PC-9 (cell line): ENCODE measurements at regions not wholly inside any gene's neighbourhood (a gene's known extent, or its start where the extent isn't known, plus 50 kb on each side); places are given as distances from the start of the nearest gene placed in this dataset.
"Not testable (repeated sequence)": the region's sequence is repeated elsewhere in the genome, so short reads cannot be mapped to it uniquely, and the experiment has no call there.

Source experiments
- BruUV-seq: library from RNA; stranded (reverse); fragments of 400-500 nt; replicated peaks from 2 replicates; lab custom pipeline; 2021; lab: Mats Ljungman, UMichigan
- CTCF ChIA-PET: fragments of 300-600 bp; sonication (Branson Sonifier 250); formaldehyde crosslinking; loops from one replicate; lab custom pipeline; 2022; ENCODE audit warnings: antibody characterized with exemption; lab: Charles Lee
- POLR2A ChIA-PET: fragments of 300-600 bp; sonication (Branson Sonifier 250); formaldehyde crosslinking; loops from one replicate; lab custom pipeline; 2022; ENCODE audit warnings: antibody characterized with exemption; ENCODE audit not compliant: unreplicated experiment; lab: Charles Lee
- DNase-seq, 2 experiments: peaks; one replicate each; pipeline versions ENCODE4 v3.0.0 to v3.0.0-alpha.2; 2015 to 2022; ENCODE audit warnings: mixed read lengths in 1 of 2
- H2AFZ ChIP-seq: fragments of 200-600 bp; sonication (generic); 2 replicates; pipeline ENCODE4 v1.8.1; 2017; ENCODE audit warnings: antibody characterized with exemption
- H3F3A ChIP-seq: fragments of 200-600 bp; sonication (generic); 2 replicates; pipeline ENCODE4 v1.8.1; 2017; ENCODE audit warnings: antibody characterized with exemption, mild to moderate bottlenecking, low read depth; ENCODE audit not compliant: insufficient read depth
- H3K27ac ChIP-seq: fragments of 200-600 bp; sonication (generic); 2 replicates; pipeline ENCODE4 v1.6.1; 2016; ENCODE audit warnings: mixed run types
- H3K27me3 ChIP-seq: fragments of 200-600 bp; sonication (generic); 2 replicates; pipeline ENCODE4 v1.6.1; 2016; ENCODE audit warnings: low read depth, mixed run types; ENCODE audit not compliant: insufficient read depth
- H3K36me3 ChIP-seq: fragments of 200-600 bp; sonication (generic); 2 replicates; pipeline ENCODE4 v1.6.1; 2016; ENCODE audit warnings: low read depth, mixed run types
- H3K4me1 ChIP-seq: fragments of 200-600 bp; sonication (generic); replicated peaks from 2 replicates; pipeline ENCODE4 v1.6.1; 2016; ENCODE audit warnings: mixed run types; ENCODE audit not compliant: insufficient read depth
- H3K4me2 ChIP-seq: fragments of 200-600 bp; sonication (generic); 2 replicates; pipeline ENCODE4 v1.6.1; 2017; ENCODE audit warnings: mixed run types
- H3K4me3 ChIP-seq: fragments of 200-600 bp; sonication (generic); 2 replicates; pipeline ENCODE4 v1.6.1; 2016; ENCODE audit warnings: mixed run types
- H3K79me2 ChIP-seq: fragments of 200-600 bp; sonication (generic); 2 replicates; pipeline ENCODE4 v1.6.1; 2017; ENCODE audit warnings: low read depth, mixed run types
- H3K9me2 ChIP-seq: fragments of 200-600 bp; sonication (generic); 2 replicates; pipeline ENCODE4 v1.8.1; 2017; ENCODE audit warnings: mild to moderate bottlenecking; ENCODE audit not compliant: insufficient read depth
- H3K9me3 ChIP-seq: fragments of 200-600 bp; sonication (generic); 2 replicates; pipeline ENCODE4 v1.8.1; 2016; ENCODE audit warnings: low read depth; ENCODE audit not compliant: insufficient read depth
- H4K20me1 ChIP-seq: fragments of 200-600 bp; sonication (generic); 2 replicates; pipeline ENCODE4 v1.8.1; 2017; ENCODE audit not compliant: insufficient read depth
- CTCF ChIP-seq: fragments of 200-600 bp; sonication (generic); conservative IDR thresholded peaks from 2 replicates; pipeline ENCODE4 v1.6.1; 2017; ENCODE audit warnings: mixed run types, antibody characterized with exemption, mild to moderate bottlenecking, moderate library complexity
- EZH2 ChIP-seq: fragments of 200-600 bp; sonication (generic); IDR thresholded peaks from 2 replicates; pipeline ENCODE4 v1.8.0; 2017; ENCODE audit warnings: antibody characterized with exemption, low read depth
- intact Hi-C: fragments of 100-400 bp; cut with micrococcal nuclease; formaldehyde crosslinking; loops from one replicate; pipeline ENCODE4 v1.10.0; 2022; ENCODE audit not compliant: unreplicated experiment

- Histone ChIP-seq H3F3A (no peaks in the 10 kb centered on the region; the same call in 1 of the 2 replicates), H4K20me1 (no peaks in the 10 kb centered on the region), H3K9me2 (no peaks in the 10 kb centered on the region), H3K27me3 (no peaks in the 10 kb centered on the region), H3K36me3 (no peaks in the 10 kb centered on the region), H3K4me2 (no peak overlapping the region), H3K9me3 (no peaks in the 10 kb centered on the region), H3K27ac (no peak overlapping the region), H3K4me3 (no peak overlapping the region), H3K79me2 (no peaks in the 10 kb centered on the region), H2AFZ (no peak overlapping the region), H3K4me1 (no peaks in the 10 kb centered on the region)
- intact Hi-C loops: no loop called here
- no peak for TF ChIP-seq EZH2
- DNase-seq: no peak
- ChIA-PET CTCF (interaction anchor here (0.6 to 1.0 kb wide), 2 partner anchors 34 to 150 kb away, joined by 3 read pairs; no protein-coding TSS in a partner anchor), POLR2A (no interaction called here)
- BruUV-seq: no TSS peak
These were observed 88.4 kb upstream of the GPBP1 start for GRCh38 chr5:57085306-57086081.

- H3K4me3 ChIP-seq, H4K20me1 ChIP-seq, POLR2A ChIA-PET, H3F3A ChIP-seq, H3K27ac ChIP-seq, H3K9me3 ChIP-seq, CTCF ChIA-PET, intact Hi-C loops, H3K4me2 ChIP-seq, H3K27me3 ChIP-seq, H3K79me2 ChIP-seq, H3K36me3 ChIP-seq, DNase-seq, H3K4me1 ChIP-seq, H3K9me2 ChIP-seq, H2AFZ ChIP-seq, BruUV-seq: not testable (repeated sequence)
These were observed 85.9 kb upstream of the GPBP1 start for GRCh38 chr5:57087947-57088346.

- Histone ChIP-seq H3K9me2 (no peaks in the 10 kb centered on the region), H4K20me1 (no peaks in the 10 kb centered on the region), H3F3A (no peaks in the 10 kb centered on the region), H3K27ac (peak overlapping the region; percentile 31; the same call in 1 of the 2 replicates), H3K4me1 (peaks cover 20% of the 10 kb centered on the region), H3K4me2 (peak overlapping the region; percentile 11; the same call in 1 of the 2 replicates), H3K9me3 (peaks cover 20% of the 10 kb centered on the region), H3K36me3 (no peaks in the 10 kb centered on the region), H3K27me3 (no peaks in the 10 kb centered on the region), H3K4me3 (no peak overlapping the region), H3K79me2 (no peaks in the 10 kb centered on the region), H2AFZ (peak overlapping the region; percentile 16; the same call in 1 of the 2 replicates)
- DNase-seq: peak; percentile 58 to 68
- TF ChIP-seq EZH2: no peak
- peak; percentile 59 for TF ChIP-seq CTCF
- BruUV-seq: no TSS peak
- ChIA-PET POLR2A (interaction anchor here (0.6 kb wide), 1 partner anchor 1354 kb away, joined by 3 read pairs; no protein-coding TSS in a partner anchor), CTCF (interaction anchor here (0.5 to 1.2 kb wide), 6 partner anchors 27 to 425 kb away, joined by 3 to 10 read pairs (median 4); partner anchors contain the start of gene MAP3K1)
- intact Hi-C loops: no loop called here
These were observed 78.8 kb upstream of the GPBP1 start for GRCh38 chr5:57094753-57095683.
